Fibroblast of lung (primary cell): ENCODE measurements at regions not wholly inside any gene's neighbourhood (a gene's known extent, or its start where the extent isn't known, plus 50 kb on each side); places are given as distances from the start of the nearest gene placed in this dataset.

Experiments
- DNase-seq, 2 donors: peaks; one replicate each; pipeline versions ENCODE4 v3.0.0 to v3.0.0-alpha.2; 2010; ENCODE audit warnings: low read depth in 2 of 2
- H2AFZ ChIP-seq: 2 replicates; pipeline ENCODE4 v1.5.1; 2012; ENCODE audit warnings: low read length, control low read depth, inconsistent platforms
- H3K27ac ChIP-seq: 2 replicates; pipeline ENCODE4 v1.5.1; 2011; ENCODE audit warnings: low read length, control low read depth; ENCODE audit not compliant: insufficient read depth
- H3K27me3 ChIP-seq: 2 replicates; pipeline ENCODE4 v1.5.1; 2011; ENCODE audit warnings: mild to moderate bottlenecking, low read length; ENCODE audit not compliant: control insufficient read depth, insufficient read depth
- H3K36me3 ChIP-seq: 2 replicates; pipeline ENCODE4 v1.5.1; 2011; ENCODE audit warnings: low read length; ENCODE audit not compliant: control insufficient read depth, insufficient read depth
- H3K4me1 ChIP-seq: 2 replicates; pipeline ENCODE4 v1.5.1; 2011; ENCODE audit warnings: low read length; ENCODE audit not compliant: control insufficient read depth, insufficient read depth; ENCODE audit errors: extremely low read depth
- H3K4me2 ChIP-seq: 2 replicates; pipeline ENCODE4 v1.5.1; 2011; ENCODE audit warnings: low read length, control low read depth; ENCODE audit not compliant: insufficient read depth; ENCODE audit errors: extremely low read depth
- H3K4me3 ChIP-seq, 4 experiments: fragments of 200-600 bp in 1 of 4; sonication (generic) in 1 of 4; replicated peaks in 1 of 4; 2 replicates each; pipeline ENCODE4 v1.5.1; 2011 to 2016; ENCODE audit warnings: low read length in 4 of 4, low read depth in 3 of 4, mild to moderate bottlenecking in 3 of 4, control low read depth in 2 of 4, inconsistent platforms in 1 of 4, mixed read lengths in 1 of 4; ENCODE audit not compliant: insufficient read depth in 1 of 4; ENCODE audit errors: control extremely low read depth in 1 of 4
- H3K79me2 ChIP-seq: 2 replicates; pipeline ENCODE4 v1.5.1; 2012; ENCODE audit warnings: mild to moderate bottlenecking, low read length, inconsistent platforms; ENCODE audit not compliant: control insufficient read depth, insufficient read depth
- H3K9ac ChIP-seq: 2 replicates; pipeline ENCODE4 v1.5.1; 2011; ENCODE audit warnings: mild to moderate bottlenecking, low read length, control low read depth; ENCODE audit not compliant: insufficient read depth
- H3K9me3 ChIP-seq: 2 replicates; pipeline ENCODE4 v1.5.1; 2012; ENCODE audit warnings: low read depth, low read length; ENCODE audit not compliant: control insufficient read depth, insufficient read depth
- H4K20me1 ChIP-seq: 2 replicates; pipeline ENCODE4 v1.5.1; 2011; ENCODE audit warnings: low read length; ENCODE audit not compliant: control insufficient read depth, insufficient read depth; ENCODE audit errors: extremely low read depth
- CTCF ChIP-seq, 2 donors: IDR thresholded peaks in 1 of 2; conservative IDR thresholded peaks in 1 of 2; 1 replicate in 1 of 2; 2 replicates in 1 of 2; pipeline ENCODE4 v1.5.1; 2011 to 2012; ENCODE audit warnings: low read length in 2 of 2, control low read depth in 1 of 2, inconsistent platforms in 1 of 2, low read depth in 1 of 2, mild to moderate bottlenecking in 1 of 2
- EZH2 ChIP-seq: IDR thresholded peaks from 2 replicates; pipeline ENCODE4 v1.5.1; 2012; ENCODE audit warnings: low read length, control low read depth, mild to moderate bottlenecking; ENCODE audit errors: missing control alignments

- TF ChIP-seq CTCF (conservative IDR thresholded peaks at IDR 0.05 in 1 of 2, IDR thresholded peaks at IDR 0.05 in 1 of 2; ENCODE audit: low read depth in 1 of 2, low read length in 2 of 2) (no peak), EZH2 (no peak)
- no peaks in the 10 kb centered on the region for H3K4me1 ChIP-seq
These were observed 304.2 kb downstream of the CDC14C start for GRCh38 chr7:49228426-49229098.

GRCh38 chr7:49229246-49229645 is 304.9 kb downstream of the CDC14C start:
- Histone ChIP-seq H2AFZ (no peak overlapping the region), H3K4me3 (no peak overlapping the region), H3K9me3 (no peaks in the 10 kb centered on the region), H3K4me2 (no peak overlapping the region), H3K4me1 (no peaks in the 10 kb centered on the region), H4K20me1 (no peaks in the 10 kb centered on the region), H3K36me3 (no peaks in the 10 kb centered on the region), H3K27ac (no peak overlapping the region), H3K79me2 (no peaks in the 10 kb centered on the region), H3K27me3 (no peaks in the 10 kb centered on the region), H3K9ac (no peak overlapping the region)
- TF ChIP-seq EZH2 (no peak), CTCF (conservative IDR thresholded peaks at IDR 0.05 in 1 of 2, IDR thresholded peaks at IDR 0.05 in 1 of 2; ENCODE audit: low read depth in 1 of 2, low read length in 2 of 2) (no peak)
- no peak for DNase-seq

More at GRCh38 chr7:49228426-49229098, 304.2 kb downstream of the CDC14C start:
- H3K4me2 ChIP-seq = no peak overlapping the region
- no peak overlapping the region for H3K27ac ChIP-seq
- no peak overlapping the region for H2AFZ ChIP-seq
- no peaks in the 10 kb centered on the region for H4K20me1 ChIP-seq
- H3K27me3 ChIP-seq = no peaks in the 10 kb centered on the region
- no peak for DNase-seq
- H3K36me3 ChIP-seq = no peaks in the 10 kb centered on the region
- H3K79me2 ChIP-seq = no peaks in the 10 kb centered on the region
- no peak overlapping the region for H3K9ac ChIP-seq
- H3K9me3 ChIP-seq = no peaks in the 10 kb centered on the region
- H3K4me3 ChIP-seq = no peak overlapping the region

- Histone ChIP-seq H3K79me2 (no peaks in the 10 kb centered on the region), H4K20me1 (no peaks in the 10 kb centered on the region), H3K4me1 (no peaks in the 10 kb centered on the region), H3K4me3 (no peak overlapping the region), H2AFZ (no peak overlapping the region), H3K9me3 (no peaks in the 10 kb centered on the region), H3K4me2 (no peak overlapping the region), H3K36me3 (no peaks in the 10 kb centered on the region), H3K9ac (no peak overlapping the region), H3K27me3 (no peaks in the 10 kb centered on the region), H3K27ac (no peak overlapping the region)
- TF ChIP-seq EZH2 = no peak
- no peak for TF ChIP-seq CTCF (conservative IDR thresholded peaks at IDR 0.05 in 1 of 2, IDR thresholded peaks at IDR 0.05 in 1 of 2; ENCODE audit: low read depth in 1 of 2, low read length in 2 of 2)
- no peak for DNase-seq
These were observed 319.2 kb downstream of the CDC14C start for GRCh38 chr7:49243521-49243920.
